ENCODE measurements at regions not wholly inside any gene's neighbourhood (a gene's known extent, or its start where the extent isn't known, plus 50 kb on each side); places are given as distances from the start of the nearest gene placed in this dataset.

DNA sequence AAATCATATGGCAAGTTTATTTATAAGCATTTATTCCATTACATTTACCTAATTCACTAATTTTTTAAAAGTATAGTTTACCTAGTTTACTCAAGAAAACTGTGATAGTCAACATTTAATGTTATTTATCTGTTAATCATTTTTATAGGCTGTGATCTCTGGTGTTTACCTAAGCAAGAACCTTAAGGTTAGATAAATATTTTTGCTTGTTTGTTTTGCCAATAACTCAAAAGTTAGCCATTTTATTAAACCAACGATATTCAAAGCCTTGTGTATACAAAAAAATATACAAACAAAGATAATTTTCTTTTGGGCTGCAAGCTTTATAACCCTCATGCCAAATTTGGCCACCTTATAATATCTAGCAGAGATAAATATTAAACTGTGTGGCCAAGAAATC, 157.3 kb downstream of the SLCO1B3 start:
- DNase-seq, result no peak
- 66 to 71% methylated on average over 1 of the region's 1 CpG for WGBS, 2 donors
- H3K4me1 ChIP-seq, result no peaks in the 10 kb centered on the region
- H3K36me3 ChIP-seq, result no peaks in the 10 kb centered on the region
- intact Hi-C loops (cut with DNase I), result no loop called here
- H3K27me3 ChIP-seq, result no peaks in the 10 kb centered on the region
- no peak overlapping the region for H3K4me3 ChIP-seq (replicated peaks in 1 of 3)
- no peak overlapping the region for H3K27ac ChIP-seq
- no peak for TF ChIP-seq POLR2A (IDR thresholded peaks at IDR 0.05)
- TF ChIP-seq, protein P1, sequence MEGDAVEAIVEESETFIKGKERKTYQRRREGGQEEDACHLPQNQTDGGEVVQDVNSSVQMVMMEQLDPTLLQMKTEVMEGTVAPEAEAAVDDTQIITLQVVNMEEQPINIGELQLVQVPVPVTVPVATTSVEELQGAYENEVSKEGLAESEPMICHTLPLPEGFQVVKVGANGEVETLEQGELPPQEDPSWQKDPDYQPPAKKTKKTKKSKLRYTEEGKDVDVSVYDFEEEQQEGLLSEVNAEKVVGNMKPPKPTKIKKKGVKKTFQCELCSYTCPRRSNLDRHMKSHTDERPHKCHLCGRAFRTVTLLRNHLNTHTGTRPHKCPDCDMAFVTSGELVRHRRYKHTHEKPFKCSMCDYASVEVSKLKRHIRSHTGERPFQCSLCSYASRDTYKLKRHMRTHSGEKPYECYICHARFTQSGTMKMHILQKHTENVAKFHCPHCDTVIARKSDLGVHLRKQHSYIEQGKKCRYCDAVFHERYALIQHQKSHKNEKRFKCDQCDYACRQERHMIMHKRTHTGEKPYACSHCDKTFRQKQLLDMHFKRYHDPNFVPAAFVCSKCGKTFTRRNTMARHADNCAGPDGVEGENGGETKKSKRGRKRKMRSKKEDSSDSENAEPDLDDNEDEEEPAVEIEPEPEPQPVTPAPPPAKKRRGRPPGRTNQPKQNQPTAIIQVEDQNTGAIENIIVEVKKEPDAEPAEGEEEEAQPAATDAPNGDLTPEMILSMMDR (IDR thresholded peaks at IDR 0.05), result no peak
- no peaks in the 10 kb centered on the region for H3K9me3 ChIP-seq

DNA sequence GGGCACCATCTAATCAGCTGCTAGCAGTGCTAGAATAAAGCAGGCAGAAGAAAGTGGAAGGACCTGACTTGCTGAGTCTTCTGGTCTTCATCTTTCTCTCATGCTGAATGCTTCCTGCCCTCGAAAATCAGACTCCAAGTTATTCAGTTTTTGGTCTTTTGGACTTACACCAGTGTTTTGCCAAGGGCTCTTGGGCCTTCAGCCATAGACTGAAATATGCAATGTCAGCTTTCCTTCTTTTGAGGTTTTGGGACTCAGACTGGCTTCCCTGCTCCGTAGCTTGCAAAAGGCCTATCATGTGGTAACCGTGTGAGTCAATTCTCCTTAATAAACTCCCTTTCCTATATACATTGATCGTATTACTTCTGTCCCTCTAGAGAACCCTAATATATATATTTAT, 159.3 kb downstream of the SLCO1B3 start:
- intact Hi-C loops (cut with DNase I), result no loop called here
- TF ChIP-seq POLR2A (IDR thresholded peaks at IDR 0.05), result no peak
- TF ChIP-seq, protein P1 (IDR thresholded peaks at IDR 0.05), result no peak
- Histone ChIP-seq H3K36me3 (no peaks in the 10 kb centered on the region), H3K4me3 (replicated peaks in 1 of 3) (no peak overlapping the region), H3K9me3 (no peaks in the 10 kb centered on the region), H3K4me1 (no peaks in the 10 kb centered on the region), H3K27me3 (no peaks in the 10 kb centered on the region), H3K27ac (no peak overlapping the region)
- no peak for DNase-seq
- 73 to 75% methylated on average over 4 of the region's 4 CpGs for WGBS, 2 donors

GRCh38 chr12:20985399-20985798, 145.6 kb upstream of the SLCO1B1 start:
- 25 to 26% methylated on average over 1 of the region's 1 CpG for WGBS, 2 donors
- Histone ChIP-seq H3K27me3 (no peaks in the 10 kb centered on the region), H3K36me3 (no peaks in the 10 kb centered on the region), H3K27ac (no peak overlapping the region), H3K9me3 (no peaks in the 10 kb centered on the region), H3K4me1 (no peaks in the 10 kb centered on the region), H3K4me3 (replicated peaks in 1 of 3) (no peak overlapping the region)
- intact Hi-C loops (cut with DNase I), result no loop called here
- no peak for DNase-seq
- TF ChIP-seq POLR2A (IDR thresholded peaks at IDR 0.05), result no peak
- TF ChIP-seq, protein P1 (IDR thresholded peaks at IDR 0.05), result no peak

DNA sequence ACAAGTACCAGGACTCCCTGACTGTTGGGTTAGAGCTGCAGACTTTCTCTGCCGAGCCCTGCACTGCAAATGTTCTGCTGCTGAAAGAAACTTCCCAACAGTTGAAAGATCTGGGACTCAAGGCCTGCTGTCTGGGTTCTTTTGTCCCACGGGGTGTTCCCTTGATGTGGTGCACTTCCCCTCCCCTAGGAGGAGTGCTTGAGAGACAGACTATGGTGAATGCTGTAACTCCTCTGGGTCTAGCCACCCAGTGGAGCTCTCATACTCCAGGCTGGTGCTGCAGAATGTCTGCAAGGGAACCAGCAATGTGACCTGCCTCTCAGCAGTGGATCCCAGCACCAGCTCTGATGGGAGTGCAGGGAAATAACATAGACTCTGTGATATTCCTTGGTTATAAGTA, 129.2 kb upstream of the SLCO1B1 start:
- WGBS, 2 donors, result 79 to 81% methylated on average over 2 of the region's 2 CpGs
- Histone ChIP-seq H3K36me3 (no peaks in the 10 kb centered on the region), H3K4me1 (no peaks in the 10 kb centered on the region), H3K27me3 (no peaks in the 10 kb centered on the region), H3K4me3 (replicated peaks in 1 of 3) (no peak overlapping the region), H3K9me3 (no peaks in the 10 kb centered on the region), H3K27ac (no peak overlapping the region)
- intact Hi-C loops (cut with DNase I), result no loop called here
- DNase-seq, result no peak
- no peak for TF ChIP-seq POLR2A (IDR thresholded peaks at IDR 0.05)
- TF ChIP-seq, protein P1 (IDR thresholded peaks at IDR 0.05), result no peak

GRCh38 chr12:21025656-21026055, 105.3 kb upstream of the SLCO1B1 start:
- H3K27me3 ChIP-seq, result no peaks in the 10 kb centered on the region
- no peak overlapping the region for H3K27ac ChIP-seq
- DNase-seq, result no peak
- H3K36me3 ChIP-seq, result no peaks in the 10 kb centered on the region
- no peak for TF ChIP-seq POLR2A (IDR thresholded peaks at IDR 0.05)
- WGBS, 2 donors, result 85 to 90% methylated on average over 1 of the region's 1 CpG
- H3K4me3 ChIP-seq (replicated peaks in 1 of 3), result no peak overlapping the region
- intact Hi-C loops (cut with DNase I), result no loop called here
- no peaks in the 10 kb centered on the region for H3K9me3 ChIP-seq
- H3K4me1 ChIP-seq, result no peaks in the 10 kb centered on the region

- Histone ChIP-seq H3K36me3 (no peaks in the 10 kb centered on the region), H3K27ac (no peak overlapping the region), H3K4me1 (no peaks in the 10 kb centered on the region), H3K4me3 (replicated peaks in 1 of 3) (no peak overlapping the region), H3K27me3 (no peaks in the 10 kb centered on the region), H3K9me3 (no peaks in the 10 kb centered on the region)
- DNase-seq, result no peak
- no peak for TF ChIP-seq POLR2A (IDR thresholded peaks at IDR 0.05)
- TF ChIP-seq, protein P1 (IDR thresholded peaks at IDR 0.05), result no peak
- 30% methylated on average over 3 of the region's 3 CpGs for WGBS, 2 donors
- intact Hi-C loops (cut with DNase I), result no loop called here
These were observed 104.7 kb upstream of the SLCO1B1 start for GRCh38 chr12:21026302-21026701.
